Endothelial cell (in vitro differentiated cells): ENCODE measurements at regions not wholly inside any gene's neighbourhood (a gene's known extent, or its start where the extent isn't known, plus 50 kb on each side); places are given as distances from the start of the nearest gene placed in this dataset.

Experiments
- DNase-seq: peaks from one replicate; pipeline ENCODE4 v3.0.0; 2021; ENCODE audit warnings: low spot score
- H3K27ac Mint-ChIP-seq: one replicate; pipeline ENCODE4 v1.8.0; 2021; ENCODE audit warnings: mixed read lengths, inconsistent platforms; ENCODE audit not compliant: unreplicated experiment
- H3K27me3 Mint-ChIP-seq: one replicate; pipeline ENCODE4 v1.8.0; 2021; ENCODE audit warnings: mild to moderate bottlenecking, moderate library complexity, mixed read lengths, inconsistent platforms; ENCODE audit not compliant: unreplicated experiment
- H3K36me3 Mint-ChIP-seq: one replicate; pipeline ENCODE4 v1.8.0; 2021; ENCODE audit warnings: mild to moderate bottlenecking, low read depth, mixed read lengths, inconsistent platforms; ENCODE audit not compliant: unreplicated experiment
- H3K4me1 Mint-ChIP-seq: one replicate; pipeline ENCODE4 v1.8.0; 2021; ENCODE audit warnings: mild to moderate bottlenecking, mixed read lengths, inconsistent platforms; ENCODE audit not compliant: unreplicated experiment
- H3K4me3 Mint-ChIP-seq: one replicate; pipeline ENCODE4 v1.8.0; 2021; ENCODE audit warnings: mild to moderate bottlenecking, mixed read lengths, inconsistent platforms; ENCODE audit not compliant: unreplicated experiment
- H3K9me3 Mint-ChIP-seq: one replicate; pipeline ENCODE4 v1.8.0; 2021; ENCODE audit warnings: mixed read lengths, inconsistent platforms; ENCODE audit not compliant: unreplicated experiment
- CTCF ChIP-seq: fragments of 200-600 bp; sonication (generic); IDR thresholded peaks from one replicate; pipeline ENCODE4 v1.5.0; 2021; ENCODE audit warnings: antibody characterized with exemption; ENCODE audit not compliant: unreplicated experiment

GRCh38 chr11:30150425-30150824 lies 80.4 kb upstream of the FSHB start:
- no peaks in the 10 kb centered on the region for H3K4me1 Mint-ChIP-seq
- no peaks in the 10 kb centered on the region for H3K9me3 Mint-ChIP-seq
- peaks cover 3% of the 10 kb centered on the region for H3K27me3 Mint-ChIP-seq
- TF ChIP-seq CTCF, result no peak
- no peaks in the 10 kb centered on the region for H3K36me3 Mint-ChIP-seq
- no peak for DNase-seq
- H3K27ac Mint-ChIP-seq, result no peak overlapping the region
- H3K4me3 Mint-ChIP-seq, result no peak overlapping the region

- DNase-seq, result no peak
- Mint-ChIP-seq H3K4me3 (no peak overlapping the region), H3K27ac (no peak overlapping the region), H3K9me3 (no peaks in the 10 kb centered on the region), H3K36me3 (no peaks in the 10 kb centered on the region), H3K27me3 (no peaks in the 10 kb centered on the region), H3K4me1 (no peaks in the 10 kb centered on the region)
- no peak for TF ChIP-seq CTCF
Observed at GRCh38 chr11:30153008-30153407, 77.8 kb upstream of the FSHB start.

- Mint-ChIP-seq H3K9me3 (no peaks in the 10 kb centered on the region), H3K4me3 (no peak overlapping the region)
Observed at GRCh38 chr11:30155428-30155827, 75.4 kb upstream of the FSHB start.

GRCh38 chr11:30159546-30159945 lies 71.3 kb upstream of the FSHB start:
- no peak for DNase-seq
- Mint-ChIP-seq H3K27ac (no peak overlapping the region), H3K4me3 (no peak overlapping the region), H3K27me3 (peaks cover 3% of the 10 kb centered on the region), H3K4me1 (no peaks in the 10 kb centered on the region), H3K9me3 (no peaks in the 10 kb centered on the region), H3K36me3 (no peaks in the 10 kb centered on the region)
- TF ChIP-seq CTCF, result no peak

More at GRCh38 chr11:30155428-30155827, 75.4 kb upstream of the FSHB start:
- Mint-ChIP-seq H3K36me3 (no peaks in the 10 kb centered on the region), H3K4me1 (no peaks in the 10 kb centered on the region), H3K27me3 (peaks cover 3% of the 10 kb centered on the region), H3K27ac (no peak overlapping the region)
- DNase-seq, result no peak
- no peak for TF ChIP-seq CTCF

- Mint-ChIP-seq H3K27ac (no peak overlapping the region), H3K4me3 (no peak overlapping the region), H3K4me1 (peaks cover 2% of the 10 kb centered on the region), H3K36me3 (no peaks in the 10 kb centered on the region), H3K27me3 (no peaks in the 10 kb centered on the region), H3K9me3 (no peaks in the 10 kb centered on the region)
- no peak for DNase-seq
- TF ChIP-seq CTCF, result no peak
Observed at GRCh38 chr11:30165652-30166051, 65.2 kb upstream of the FSHB start.
